ENCODE measurements at regions not wholly inside any gene's neighbourhood (a gene's known extent, or its start where the extent isn't known, plus 50 kb on each side); places are given as distances from the start of the nearest gene placed in this dataset.

- TF ChIP-seq CTCF (conservative IDR thresholded peaks at IDR 0.05) = no peak
- no peak for TF ChIP-seq EZH2 (IDR thresholded peaks at IDR 0.05; ENCODE audit: low read depth)
Observed at GRCh38 chr10:60450291-60450690, 60.6 kb upstream of the ANK3 start.

All from PC-9 (cell line).